Endodermal cell (in vitro differentiated cells): ENCODE measurements at regions not wholly inside any gene's neighbourhood (a gene's known extent, or its start where the extent isn't known, plus 50 kb on each side); places are given as distances from the start of the nearest gene placed in this dataset.

Experiments
- DNase-seq: peaks from one replicate; pipeline ENCODE4 v3.0.0-alpha.2; 2017
- H3K27ac ChIP-seq: 2 replicates; pipeline ENCODE4 v1.5.1; 2013; ENCODE audit warnings: mild to moderate bottlenecking, low read depth, low read length, moderate library complexity
- H3K27me3 ChIP-seq: 2 replicates; pipeline ENCODE4 v1.6.1; 2013; ENCODE audit warnings: mild to moderate bottlenecking, low read length, moderate library complexity; ENCODE audit not compliant: insufficient read depth, control insufficient read depth, poor library complexity, severe bottlenecking
- H3K36me3 ChIP-seq: 2 replicates; pipeline ENCODE4 v1.7.0; 2013; ENCODE audit warnings: mild to moderate bottlenecking, low read length, moderate library complexity; ENCODE audit not compliant: control insufficient read depth, insufficient read depth
- H3K4me1 ChIP-seq: one replicate; pipeline ENCODE4 v1.7.0; 2013; ENCODE audit warnings: low read length; ENCODE audit not compliant: control insufficient read depth, insufficient read depth
- H3K4me3 ChIP-seq: 2 replicates; pipeline ENCODE4 v1.5.1; 2013; ENCODE audit warnings: mild to moderate bottlenecking, low read length, moderate library complexity
- H3K9ac ChIP-seq: 2 replicates; pipeline ENCODE4 v1.6.1; 2013; ENCODE audit warnings: mild to moderate bottlenecking, low read length, moderate library complexity; ENCODE audit not compliant: poor library complexity, severe bottlenecking; ENCODE audit errors: extremely low read depth
- H3K9me3 ChIP-seq: 2 replicates; pipeline ENCODE4 v1.6.1; 2013; ENCODE audit warnings: mild to moderate bottlenecking, low read length, moderate library complexity; ENCODE audit not compliant: control insufficient read depth
- H3K27ac Mint-ChIP-seq: 2 replicates; pipeline ENCODE4 v1.8.0; 2020; ENCODE audit warnings: mixed read lengths
- H3K27me3 Mint-ChIP-seq: 2 replicates; pipeline ENCODE4 v1.8.0; 2021; ENCODE audit warnings: mild to moderate bottlenecking, mixed read lengths; ENCODE audit not compliant: insufficient read depth
- H3K36me3 Mint-ChIP-seq: 2 replicates; pipeline ENCODE4 v1.8.0; 2020; ENCODE audit warnings: low read depth, mixed read lengths
- H3K4me1 Mint-ChIP-seq: 2 replicates; pipeline ENCODE4 v1.8.0; 2020; ENCODE audit warnings: mixed read lengths
- H3K4me3 Mint-ChIP-seq: 2 replicates; pipeline ENCODE4 v1.8.0; 2020; ENCODE audit warnings: mild to moderate bottlenecking, moderate library complexity, mixed read lengths
- H3K9me3 Mint-ChIP-seq: 2 replicates; pipeline ENCODE4 v1.8.0; 2020; ENCODE audit warnings: mild to moderate bottlenecking, mixed read lengths
- WGBS, 2 experiments: methylation state at CpG; one replicate each; pipeline versions ENCODE4 v1.1.5 to v1.1.7; 2013; ENCODE audit warnings: missing lambda C conversion rate in 2 of 2, mixed read lengths in 1 of 2; ENCODE audit not compliant: insufficient coverage in 1 of 2, insufficient read length in 1 of 2; 5-methylcytosine and 5-hydroxymethylcytosine counted together
- TF ChIP-seq, protein P1 (sequence below): fragments of 200-600 bp; sonication (generic); conservative IDR thresholded peaks from 2 replicates; pipeline ENCODE4 v1.5.0; 2021; ENCODE audit warnings: antibody characterized with exemption, mild to moderate bottlenecking

DNA sequence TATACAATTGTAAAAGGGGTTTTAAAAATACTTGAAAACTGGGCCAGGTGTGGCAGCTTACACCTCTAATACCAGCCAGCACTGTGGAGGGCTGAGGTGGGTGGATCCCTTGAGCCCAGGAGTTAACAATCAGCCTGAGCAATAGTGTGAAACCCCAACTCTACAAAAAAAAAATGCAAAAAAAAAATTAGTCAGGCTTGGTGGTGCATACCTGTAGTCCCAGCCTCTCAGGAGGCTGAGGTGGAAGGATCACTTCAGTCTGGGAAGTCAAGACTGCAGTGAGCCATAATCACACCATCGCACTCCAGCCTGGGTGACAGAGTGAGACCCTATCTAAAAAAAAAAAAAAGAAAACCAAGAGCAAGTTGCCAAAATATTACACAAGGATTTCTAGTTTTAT, 182.7 kb downstream of the UBE2E3 start:
- no peaks in the 10 kb centered on the region for H3K36me3 ChIP-seq
- no peak overlapping the region for H3K27ac ChIP-seq
- Mint-ChIP-seq H3K4me3 (no peak overlapping the region), H3K27ac (no peak overlapping the region), H3K4me1 (no peaks in the 10 kb centered on the region), H3K36me3 (no peaks in the 10 kb centered on the region), H3K27me3 (no peaks in the 10 kb centered on the region), H3K9me3 (peaks cover 7% of the 10 kb centered on the region)
- WGBS, 2 experiments: 100% methylated on average over 1 of the region's 1 CpG; no CpG with 5 or more reads in 1 of the 2 experiments
- H3K27me3 ChIP-seq: no peaks in the 10 kb centered on the region
- H3K9me3 ChIP-seq: no peaks in the 10 kb centered on the region
- H3K4me3 ChIP-seq: no peak overlapping the region
- H3K4me1 ChIP-seq: no peaks in the 10 kb centered on the region
- TF ChIP-seq, protein P1, sequence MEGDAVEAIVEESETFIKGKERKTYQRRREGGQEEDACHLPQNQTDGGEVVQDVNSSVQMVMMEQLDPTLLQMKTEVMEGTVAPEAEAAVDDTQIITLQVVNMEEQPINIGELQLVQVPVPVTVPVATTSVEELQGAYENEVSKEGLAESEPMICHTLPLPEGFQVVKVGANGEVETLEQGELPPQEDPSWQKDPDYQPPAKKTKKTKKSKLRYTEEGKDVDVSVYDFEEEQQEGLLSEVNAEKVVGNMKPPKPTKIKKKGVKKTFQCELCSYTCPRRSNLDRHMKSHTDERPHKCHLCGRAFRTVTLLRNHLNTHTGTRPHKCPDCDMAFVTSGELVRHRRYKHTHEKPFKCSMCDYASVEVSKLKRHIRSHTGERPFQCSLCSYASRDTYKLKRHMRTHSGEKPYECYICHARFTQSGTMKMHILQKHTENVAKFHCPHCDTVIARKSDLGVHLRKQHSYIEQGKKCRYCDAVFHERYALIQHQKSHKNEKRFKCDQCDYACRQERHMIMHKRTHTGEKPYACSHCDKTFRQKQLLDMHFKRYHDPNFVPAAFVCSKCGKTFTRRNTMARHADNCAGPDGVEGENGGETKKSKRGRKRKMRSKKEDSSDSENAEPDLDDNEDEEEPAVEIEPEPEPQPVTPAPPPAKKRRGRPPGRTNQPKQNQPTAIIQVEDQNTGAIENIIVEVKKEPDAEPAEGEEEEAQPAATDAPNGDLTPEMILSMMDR: no peak
- H3K9ac ChIP-seq: no peak overlapping the region
- no peak for DNase-seq

GRCh38 chr2:181163691-181164090, 183.3 kb downstream of the UBE2E3 start:
- TF ChIP-seq, protein P1: no peak

DNA sequence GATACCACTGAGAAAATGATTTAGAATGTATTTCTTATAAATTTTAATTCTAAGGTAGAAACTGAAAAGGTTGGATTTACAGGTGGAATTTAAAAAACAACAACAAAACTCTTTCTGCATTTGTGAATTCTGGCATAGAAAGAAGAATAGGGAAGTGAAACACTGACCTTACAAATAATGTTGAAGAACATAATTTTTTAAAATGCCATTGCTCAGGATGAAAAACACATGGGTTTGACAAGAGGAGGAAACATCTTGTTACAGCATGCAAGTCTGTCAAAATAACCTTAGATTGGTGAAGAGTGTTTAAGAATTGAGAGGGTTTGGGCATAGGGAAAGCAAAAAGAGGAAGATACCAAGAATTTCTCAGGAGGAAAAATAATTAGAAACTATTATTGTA, 184.3 kb downstream of the UBE2E3 start:
- no peaks in the 10 kb centered on the region for H3K36me3 ChIP-seq
- no peaks in the 10 kb centered on the region for H3K27me3 Mint-ChIP-seq
- H3K27me3 ChIP-seq: no peaks in the 10 kb centered on the region
- no peaks in the 10 kb centered on the region for H3K4me1 ChIP-seq
- no peak overlapping the region for H3K4me3 ChIP-seq
- no peak overlapping the region for H3K9ac ChIP-seq
- H3K4me3 Mint-ChIP-seq: no peak overlapping the region
- no peak overlapping the region for H3K27ac ChIP-seq
- no peak overlapping the region for H3K27ac Mint-ChIP-seq
- H3K9me3 ChIP-seq: no peaks in the 10 kb centered on the region
- no peaks in the 10 kb centered on the region for H3K4me1 Mint-ChIP-seq
- DNase-seq: no peak
- TF ChIP-seq, protein P1: no peak
- peaks cover 7% of the 10 kb centered on the region for H3K9me3 Mint-ChIP-seq
- no peaks in the 10 kb centered on the region for H3K36me3 Mint-ChIP-seq

More at GRCh38 chr2:181163691-181164090, 183.3 kb downstream of the UBE2E3 start:
- Mint-ChIP-seq H3K4me1 (no peaks in the 10 kb centered on the region), H3K36me3 (no peaks in the 10 kb centered on the region), H3K27ac (no peak overlapping the region), H3K27me3 (no peaks in the 10 kb centered on the region), H3K9me3 (peaks cover 7% of the 10 kb centered on the region), H3K4me3 (no peak overlapping the region)
- H3K27ac ChIP-seq: no peak overlapping the region
- no peaks in the 10 kb centered on the region for H3K9me3 ChIP-seq
- no peak overlapping the region for H3K9ac ChIP-seq
- H3K4me1 ChIP-seq: no peaks in the 10 kb centered on the region
- no peaks in the 10 kb centered on the region for H3K27me3 ChIP-seq
- H3K4me3 ChIP-seq: no peak overlapping the region
- DNase-seq: no peak
- no peaks in the 10 kb centered on the region for H3K36me3 ChIP-seq
